ENCODE measurements at regions not wholly inside any gene's neighbourhood (a gene's known extent, or its start where the extent isn't known, plus 50 kb on each side); places are given as distances from the start of the nearest gene placed in this dataset.
"Not testable (repeated sequence)": the region's sequence is repeated elsewhere in the genome, so short reads cannot be mapped to it uniquely, and the experiment has no call there.

GRCh38 chr20:48401359-48401758 lies 426.4 kb downstream of the PREX1 start:
- no peaks in the 10 kb centered on the region for H3K36me3 ChIP-seq (ENCODE audit: control insufficient read depth, insufficient read depth, low read length)
- TF ChIP-seq CTCF (IDR thresholded peaks at IDR 0.05; ENCODE audit: insufficient read depth, low read length, poor library complexity, severe bottlenecking): no peak
- no peak overlapping the region for H3K4me3 ChIP-seq (ENCODE audit: low read depth, low read length)
- DNase-seq (ENCODE audit: low read depth): no peak
- peaks cover 7% of the 10 kb centered on the region for H3K27me3 ChIP-seq (ENCODE audit: control insufficient read depth, insufficient read depth, low read length)

- Histone ChIP-seq H3K4me3 (ENCODE audit: low read depth, low read length) (no peak overlapping the region), H3K27me3 (ENCODE audit: control insufficient read depth, insufficient read depth, low read length) (peaks cover 8% of the 10 kb centered on the region), H3K36me3 (ENCODE audit: control insufficient read depth, insufficient read depth, low read length) (no peaks in the 10 kb centered on the region)
- no peak for DNase-seq (ENCODE audit: low read depth)
- no peak for TF ChIP-seq CTCF (IDR thresholded peaks at IDR 0.05; ENCODE audit: insufficient read depth, low read length, poor library complexity, severe bottlenecking)
Measured at GRCh38 chr20:48400009-48400408, 427.8 kb downstream of the PREX1 start.

GRCh38 chr20:48398506-48399449 lies 429.0 kb downstream of the PREX1 start:
- Histone ChIP-seq H3K4me3 (ENCODE audit: low read depth, low read length) (no peak overlapping the region), H3K36me3 (ENCODE audit: control insufficient read depth, insufficient read depth, low read length) (no peaks in the 10 kb centered on the region), H3K27me3 (ENCODE audit: control insufficient read depth, insufficient read depth, low read length) (peaks cover 11% of the 10 kb centered on the region)
- no peak for DNase-seq (ENCODE audit: low read depth)
- TF ChIP-seq CTCF (IDR thresholded peaks at IDR 0.05; ENCODE audit: insufficient read depth, low read length, poor library complexity, severe bottlenecking): no peak

GRCh38 chr20:48396981-48397861 lies 430.6 kb downstream of the PREX1 start:
- DNase-seq (ENCODE audit: low read depth); H3K4me3 ChIP-seq (ENCODE audit: low read depth, low read length); H3K36me3 ChIP-seq (ENCODE audit: control insufficient read depth, insufficient read depth, low read length): not testable (repeated sequence)
- peaks cover 11% of the 10 kb centered on the region for H3K27me3 ChIP-seq (ENCODE audit: control insufficient read depth, insufficient read depth, low read length)

GRCh38 chr20:48395816-48396546 lies 431.8 kb downstream of the PREX1 start:
- H3K27me3 ChIP-seq (ENCODE audit: control insufficient read depth, insufficient read depth, low read length): peaks cover 8% of the 10 kb centered on the region
- TF ChIP-seq CTCF (IDR thresholded peaks at IDR 0.05; ENCODE audit: insufficient read depth, low read length, poor library complexity, severe bottlenecking): no peak
- no peaks in the 10 kb centered on the region for H3K36me3 ChIP-seq (ENCODE audit: control insufficient read depth, insufficient read depth, low read length)
- H3K4me3 ChIP-seq (ENCODE audit: low read depth, low read length): no peak overlapping the region
- DNase-seq (ENCODE audit: low read depth): no peak
